GM12872 (cell line): ENCODE measurements at regions not wholly inside any gene's neighbourhood (a gene's known extent, or its start where the extent isn't known, plus 50 kb on each side); places are given as distances from the start of the nearest gene placed in this dataset.

Experiments
- TF ChIP-seq, protein P1 (sequence below): IDR thresholded peaks from 3 replicates; pipeline ENCODE4 v1.5.1; 2011; ENCODE audit warnings: low read depth, mild to moderate bottlenecking, low read length, moderate library complexity; ENCODE audit not compliant: insufficient read depth

DNA sequence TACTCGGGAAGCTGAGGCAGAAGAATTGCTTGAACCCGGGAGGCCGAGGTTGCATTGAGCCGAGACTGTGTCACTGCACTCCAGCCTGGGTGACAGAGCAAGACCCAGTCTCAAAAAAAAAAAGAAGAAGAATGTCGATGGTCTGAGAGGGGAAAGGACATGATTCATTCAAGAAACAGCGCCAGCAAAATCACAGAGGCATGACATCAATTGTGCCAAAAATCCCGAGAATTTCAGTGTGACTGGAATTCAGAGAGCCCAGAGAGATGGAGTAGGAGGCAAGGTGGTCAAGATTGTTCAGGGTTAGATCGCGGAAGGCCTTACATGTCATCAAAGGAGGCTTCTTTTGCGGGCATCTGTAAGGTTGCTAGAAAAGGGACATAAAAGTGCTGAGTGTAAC is 483.3 kb downstream of the VRK1 start:
- TF ChIP-seq, protein P1, sequence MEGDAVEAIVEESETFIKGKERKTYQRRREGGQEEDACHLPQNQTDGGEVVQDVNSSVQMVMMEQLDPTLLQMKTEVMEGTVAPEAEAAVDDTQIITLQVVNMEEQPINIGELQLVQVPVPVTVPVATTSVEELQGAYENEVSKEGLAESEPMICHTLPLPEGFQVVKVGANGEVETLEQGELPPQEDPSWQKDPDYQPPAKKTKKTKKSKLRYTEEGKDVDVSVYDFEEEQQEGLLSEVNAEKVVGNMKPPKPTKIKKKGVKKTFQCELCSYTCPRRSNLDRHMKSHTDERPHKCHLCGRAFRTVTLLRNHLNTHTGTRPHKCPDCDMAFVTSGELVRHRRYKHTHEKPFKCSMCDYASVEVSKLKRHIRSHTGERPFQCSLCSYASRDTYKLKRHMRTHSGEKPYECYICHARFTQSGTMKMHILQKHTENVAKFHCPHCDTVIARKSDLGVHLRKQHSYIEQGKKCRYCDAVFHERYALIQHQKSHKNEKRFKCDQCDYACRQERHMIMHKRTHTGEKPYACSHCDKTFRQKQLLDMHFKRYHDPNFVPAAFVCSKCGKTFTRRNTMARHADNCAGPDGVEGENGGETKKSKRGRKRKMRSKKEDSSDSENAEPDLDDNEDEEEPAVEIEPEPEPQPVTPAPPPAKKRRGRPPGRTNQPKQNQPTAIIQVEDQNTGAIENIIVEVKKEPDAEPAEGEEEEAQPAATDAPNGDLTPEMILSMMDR, result no peak

GRCh38 chr14:97281741-97282140 is 484.6 kb downstream of the VRK1 start:
- TF ChIP-seq, protein P1, result no peak

GRCh38 chr14:97282210-97283004 is 485.2 kb downstream of the VRK1 start:
- TF ChIP-seq, protein P1, result no peak

DNA sequence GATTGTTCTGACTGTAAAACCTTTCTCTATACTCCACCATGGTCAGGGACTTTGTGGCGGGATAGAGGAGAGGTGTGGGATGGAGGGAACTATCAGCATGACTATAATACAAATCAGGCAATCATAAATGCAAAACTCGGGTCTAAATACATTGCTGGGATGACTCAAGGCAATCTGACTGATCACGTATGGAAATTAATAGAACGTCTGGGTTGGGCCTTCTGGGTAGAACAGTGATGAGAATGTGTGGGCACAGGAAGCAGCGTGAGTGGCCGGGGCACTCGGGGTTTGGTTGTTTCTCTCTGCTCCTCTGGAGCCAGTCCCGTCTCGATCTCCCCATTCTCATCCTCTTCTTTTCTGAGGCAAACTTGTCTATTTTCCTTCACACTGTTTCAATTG is 485.8 kb downstream of the VRK1 start:
- TF ChIP-seq, protein P1, result no peak

DNA sequence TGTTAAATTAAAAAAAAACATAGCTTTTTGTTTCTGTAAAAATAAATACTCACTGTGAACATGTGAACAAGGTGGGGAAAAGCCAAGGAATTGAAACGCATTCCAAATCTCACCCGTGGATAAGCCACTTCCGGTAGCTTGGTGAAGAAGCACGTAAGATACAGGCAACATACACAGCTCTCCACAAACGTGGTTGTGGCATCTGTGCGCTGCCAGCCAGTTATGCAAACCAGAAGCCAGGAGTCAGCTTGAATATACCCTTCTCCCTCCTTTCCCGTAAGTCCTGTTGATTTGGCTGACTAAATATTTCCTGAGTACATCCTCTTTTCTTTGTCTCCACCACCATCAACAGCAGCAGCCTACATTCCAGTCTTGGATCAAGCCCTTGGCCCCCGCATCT is 486.2 kb downstream of the VRK1 start:
- TF ChIP-seq, protein P1, result no peak

GRCh38 chr14:97283841-97284240 is 486.7 kb downstream of the VRK1 start:
- TF ChIP-seq, protein P1, result no peak

GRCh38 chr14:97287956-97288355 is 490.8 kb downstream of the VRK1 start:
- TF ChIP-seq, protein P1, result no peak
